SU-DHL-6 (cell line): ENCODE measurements at regions not wholly inside any gene's neighbourhood (a gene's known extent, or its start where the extent isn't known, plus 50 kb on each side); places are given as distances from the start of the nearest gene placed in this dataset.

Experiments used
- CTCF ChIP-seq: fragments of 200-600 bp; sonication (generic); IDR thresholded peaks from one replicate; pipeline ENCODE4 v1.5.1; 2017; ENCODE audit warnings: antibody characterized with exemption, mild to moderate bottlenecking, low read length, moderate library complexity; ENCODE audit not compliant: insufficient read depth, poor library complexity, severe bottlenecking
- EZH2phosphoT487 ChIP-seq: fragments of 200-600 bp; sonication (generic), shearing (Covaris generic); conservative IDR thresholded peaks from 2 replicates; pipeline ENCODE4 v1.6.1; 2018; ENCODE audit warnings: mild to moderate bottlenecking, antibody characterized with exemption, low read length, moderate library complexity, mixed read lengths

DNA sequence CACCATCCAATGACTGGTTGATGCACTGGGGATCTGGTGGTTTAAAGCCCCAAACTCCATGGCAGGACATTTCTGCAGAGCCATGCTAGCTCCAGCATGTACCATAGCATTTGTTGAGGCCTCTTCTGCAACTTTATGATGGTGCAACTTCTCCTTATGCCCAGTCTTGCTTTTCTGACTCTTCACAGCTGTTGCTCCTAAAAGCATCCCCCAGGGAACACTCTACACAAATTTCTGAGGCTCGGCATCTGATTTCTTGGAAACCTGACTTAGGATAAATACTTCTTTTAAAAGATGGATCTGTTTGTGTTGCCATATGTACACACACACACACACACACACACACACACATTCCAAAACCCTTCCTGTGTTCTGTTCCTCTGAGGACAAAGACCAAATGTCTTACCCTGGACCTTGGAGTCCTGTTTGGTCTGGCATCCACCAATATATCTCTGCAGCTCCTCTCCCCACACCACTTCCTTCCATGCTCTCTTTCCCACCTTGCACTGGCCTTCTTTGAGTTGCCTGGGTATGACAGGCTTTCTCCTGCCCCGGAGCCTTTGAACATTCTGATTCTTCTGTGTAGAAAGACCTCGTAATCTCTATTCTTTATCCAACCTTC lies 388.5 kb upstream of the ZNF507 start:
- no peak for TF ChIP-seq CTCF
- no peak for TF ChIP-seq EZH2phosphoT487
